ENCODE measurements at regions not wholly inside any gene's neighbourhood (a gene's known extent, or its start where the extent isn't known, plus 50 kb on each side); places are given as distances from the start of the nearest gene placed in this dataset.

- no peak for TF ChIP-seq CTCF (conservative IDR thresholded peaks at IDR 0.05 in 1 of 2, IDR thresholded peaks at IDR 0.05 in 1 of 2; ENCODE audit: low read depth in 1 of 2, low read length in 2 of 2)
- no peak for TF ChIP-seq EZH2 (IDR thresholded peaks at IDR 0.05; ENCODE audit: low read length, missing control alignments)
Observed at GRCh38 chr4:43987331-43987944, 461.2 kb downstream of the KCTD8 start.
